ENCODE measurements at regions not wholly inside any gene's neighbourhood (a gene's known extent, or its start where the extent isn't known, plus 50 kb on each side); places are given as distances from the start of the nearest gene placed in this dataset.
"Not testable (repeated sequence)": the region's sequence is repeated elsewhere in the genome, so short reads cannot be mapped to it uniquely, and the experiment has no call there.

- DNase-seq (ENCODE audit: low read depth), result no peak
Observed at GRCh38 chr2:34705551-34706247, 1106.6 kb upstream of the FAM98A start.

- no peak for DNase-seq (ENCODE audit: low read depth)
Observed at GRCh38 chr2:34703292-34703691, 1104.2 kb upstream of the FAM98A start.

GRCh38 chr2:34702391-34702790 lies 1103.3 kb upstream of the FAM98A start:
- not testable (repeated sequence) for DNase-seq (ENCODE audit: low read depth)

- not testable (repeated sequence) for DNase-seq (ENCODE audit: low read depth)
Observed at GRCh38 chr2:34677591-34677990, 1078.5 kb upstream of the FAM98A start.

- DNase-seq (ENCODE audit: low read depth), result not testable (repeated sequence)
Observed at GRCh38 chr2:34677119-34677531, 1078.0 kb upstream of the FAM98A start.

GRCh38 chr2:34670482-34670881 lies 1071.4 kb upstream of the FAM98A start:
- DNase-seq (ENCODE audit: low read depth), result no peak

GRCh38 chr2:34666821-34667220 lies 1067.7 kb upstream of the FAM98A start:
- no peak for DNase-seq (ENCODE audit: low read depth)

- DNase-seq (ENCODE audit: low read depth), result no peak
Observed at GRCh38 chr2:34664266-34664665, 1065.2 kb upstream of the FAM98A start.

- DNase-seq (ENCODE audit: low read depth), result no peak
Observed at GRCh38 chr2:34663314-34663713, 1064.2 kb upstream of the FAM98A start.

- no peak for DNase-seq (ENCODE audit: low read depth)
Observed at GRCh38 chr2:34660741-34661140, 1061.6 kb upstream of the FAM98A start.

- no peak for DNase-seq (ENCODE audit: low read depth)
Observed at GRCh38 chr2:34656632-34657031, 1057.5 kb upstream of the FAM98A start.

- no peak for DNase-seq (ENCODE audit: low read depth)
Observed at GRCh38 chr2:34652636-34653035, 1053.5 kb upstream of the FAM98A start.

- no peak for DNase-seq (ENCODE audit: low read depth)
Observed at GRCh38 chr2:34646901-34647300, 1047.8 kb upstream of the FAM98A start.

GRCh38 chr2:34632327-34632726 lies 1033.2 kb upstream of the FAM98A start:
- no peak for DNase-seq (ENCODE audit: low read depth)

- DNase-seq (ENCODE audit: low read depth), result no peak
Observed at GRCh38 chr2:34627003-34627402, 1027.9 kb upstream of the FAM98A start.

- DNase-seq (ENCODE audit: low read depth), result no peak
Observed at GRCh38 chr2:34604164-34604563, 1005.1 kb upstream of the FAM98A start.

GRCh38 chr2:34602262-34602661 lies 1003.2 kb upstream of the FAM98A start:
- DNase-seq (ENCODE audit: low read depth), result no peak

GRCh38 chr2:34601561-34601960 lies 1002.5 kb upstream of the FAM98A start:
- no peak for DNase-seq (ENCODE audit: low read depth)

GRCh38 chr2:34578641-34579040 lies 979.5 kb upstream of the FAM98A start:
- no peak for DNase-seq (ENCODE audit: low read depth)

- no peak for DNase-seq (ENCODE audit: low read depth)
Observed at GRCh38 chr2:34570266-34570872, 971.3 kb upstream of the FAM98A start.

- no peak for DNase-seq (ENCODE audit: low read depth)
Observed at GRCh38 chr2:34567128-34567527, 968.0 kb upstream of the FAM98A start.

- DNase-seq (ENCODE audit: low read depth), result no peak
Observed at GRCh38 chr2:34552337-34552736, 953.2 kb upstream of the FAM98A start.

GRCh38 chr2:34549710-34550345 lies 950.7 kb upstream of the FAM98A start:
- DNase-seq (ENCODE audit: low read depth), result no peak

All from stimulated activated CD8-positive, alpha-beta memory T cell treated with anti-CD3 and anti-CD28 coated beads, Interleukin-4, amount 100 ng/mL, for 24 hours (primary cell).